HG02588 (cell line): ENCODE measurements at regions not wholly inside any gene's neighbourhood (a gene's known extent, or its start where the extent isn't known, plus 50 kb on each side); places are given as distances from the start of the nearest gene placed in this dataset.

Experiments used
- ATAC-seq: cut with Tn5 transposase; IDR thresholded peaks from one replicate; pipeline ENCODE4 v1.9.1; 2021; ENCODE audit warnings: mild to moderate bottlenecking, moderate library complexity; ENCODE audit not compliant: unreplicated experiment

GRCh38 chr12:87795555-87795954 lies 233.6 kb downstream of the C12orf50 start:
- ATAC-seq = no peak

DNA sequence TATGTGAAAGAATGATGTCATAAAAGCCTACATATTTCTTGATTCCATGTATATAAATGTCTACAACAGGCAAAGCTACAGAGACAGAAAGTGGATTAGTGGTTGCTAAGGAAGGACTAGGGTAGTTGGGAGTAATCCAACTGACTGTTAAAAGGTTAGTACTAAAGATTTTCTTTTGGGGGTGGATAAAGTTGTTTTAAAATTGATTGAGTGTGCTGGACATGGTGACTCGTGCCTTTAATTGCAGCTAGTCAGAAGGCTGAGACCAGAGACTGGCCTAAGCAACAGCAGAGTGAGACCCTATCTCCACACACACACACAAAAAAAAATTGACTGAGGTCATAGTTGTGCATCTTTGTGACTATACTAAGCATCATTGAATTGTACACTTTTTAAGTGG lies 234.3 kb downstream of the C12orf50 start:
- no peak for ATAC-seq

DNA sequence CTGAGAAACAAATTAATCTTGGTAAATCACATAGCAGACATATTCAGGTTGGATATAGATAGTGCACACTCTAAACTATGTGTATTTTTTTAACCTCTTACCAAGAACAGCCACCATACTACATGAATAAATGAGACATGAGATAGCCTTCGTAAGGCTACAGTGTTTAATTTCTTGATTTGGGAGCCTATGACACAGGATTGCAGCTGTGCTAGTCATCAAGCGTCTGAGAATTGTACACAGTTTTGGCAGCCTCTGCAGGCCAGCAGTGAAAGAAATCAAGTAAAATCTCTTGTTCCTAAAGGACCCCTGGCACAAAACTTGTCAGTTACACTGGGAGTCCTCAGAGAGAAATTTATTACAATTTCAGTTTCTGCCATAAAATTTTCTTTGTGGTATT lies 236.1 kb downstream of the C12orf50 start:
- ATAC-seq = no peak

GRCh38 chr12:87784350-87784749 lies 244.9 kb downstream of the C12orf50 start:
- ATAC-seq = no peak

DNA sequence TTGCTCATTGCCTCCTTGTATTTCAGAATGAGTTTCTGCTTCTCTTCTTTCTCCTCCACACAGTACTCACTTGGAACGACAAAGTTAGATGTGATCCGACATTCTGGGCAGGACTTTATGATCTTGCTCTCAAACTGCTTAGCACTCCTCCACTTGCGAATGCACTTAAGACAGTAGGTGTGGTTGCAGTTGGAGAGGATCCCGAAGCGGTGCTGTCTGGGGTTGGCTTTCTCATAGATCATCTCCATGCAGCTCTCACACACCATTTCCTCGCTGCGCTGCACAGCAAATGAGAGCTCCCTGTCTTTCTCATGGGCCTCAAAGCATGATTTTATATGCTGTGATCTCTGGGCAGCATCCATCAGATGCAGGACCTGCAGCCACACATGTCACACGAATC lies 245.7 kb downstream of the C12orf50 start:
- ATAC-seq = no peak

DNA sequence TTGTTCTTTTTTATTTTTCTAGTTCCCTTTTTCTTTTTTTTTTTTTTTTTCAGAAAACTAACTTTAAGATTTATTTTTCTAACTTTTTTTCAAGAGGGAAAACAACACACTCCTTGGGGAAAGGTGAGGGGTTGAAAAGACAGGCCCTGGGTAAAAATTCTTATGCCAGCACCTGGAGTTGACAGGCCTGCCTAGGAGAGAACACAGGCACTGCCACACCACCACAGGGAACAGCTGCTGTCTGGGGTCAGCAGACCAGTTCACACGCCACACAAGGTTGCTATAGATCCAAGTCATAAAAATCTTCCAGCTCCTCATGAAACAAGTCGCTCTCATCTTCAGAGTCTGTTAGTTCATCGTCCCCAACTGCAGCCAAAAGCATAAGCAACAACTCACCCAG lies 246.4 kb downstream of the C12orf50 start:
- ATAC-seq = no peak

GRCh38 chr12:87779858-87780498 lies 249.2 kb downstream of the C12orf50 start:
- ATAC-seq = no peak

GRCh38 chr12:87779016-87779415 lies 250.2 kb downstream of the C12orf50 start:
- no peak for ATAC-seq

DNA sequence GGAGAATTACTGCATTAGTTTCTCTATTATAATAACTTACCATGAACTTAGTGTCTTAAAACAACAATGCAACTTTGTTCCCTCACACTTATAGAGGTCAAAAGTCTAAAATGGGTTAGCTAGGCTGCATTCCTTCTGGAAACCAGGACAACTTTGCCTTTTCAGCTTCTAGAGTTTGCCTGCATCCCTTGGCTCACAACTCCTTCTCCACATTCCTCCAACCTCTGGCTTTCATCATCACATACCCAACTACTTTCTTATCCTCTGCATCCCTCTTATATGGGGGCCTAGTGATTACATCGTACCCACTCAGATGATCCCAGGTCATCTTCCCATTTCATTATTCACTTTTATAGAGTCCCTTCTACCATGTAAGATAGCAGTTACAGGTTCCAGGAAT lies 251.1 kb downstream of the C12orf50 start:
- ATAC-seq = no peak

DNA sequence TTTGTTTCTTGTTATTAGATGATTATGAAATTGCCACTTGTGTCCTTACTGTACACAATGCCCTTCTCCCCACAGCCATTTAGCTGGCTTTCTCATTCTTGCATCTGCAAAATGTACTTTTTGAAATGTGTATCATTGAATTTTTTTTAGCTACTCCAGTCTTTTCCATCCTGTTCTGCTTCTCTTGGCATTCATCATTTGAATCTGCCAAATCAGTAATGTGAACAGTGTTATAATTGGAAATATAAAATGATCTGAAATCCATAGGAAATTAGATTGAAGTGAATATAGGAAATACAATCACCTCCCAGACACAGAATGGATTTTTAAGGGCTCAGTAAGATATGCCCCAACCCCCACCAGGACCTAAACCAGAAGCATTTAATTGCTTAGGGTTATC lies 253.4 kb downstream of the C12orf50 start:
- ATAC-seq = no peak

GRCh38 chr12:87775051-87775450 lies 254.2 kb downstream of the C12orf50 start:
- ATAC-seq = no peak

DNA sequence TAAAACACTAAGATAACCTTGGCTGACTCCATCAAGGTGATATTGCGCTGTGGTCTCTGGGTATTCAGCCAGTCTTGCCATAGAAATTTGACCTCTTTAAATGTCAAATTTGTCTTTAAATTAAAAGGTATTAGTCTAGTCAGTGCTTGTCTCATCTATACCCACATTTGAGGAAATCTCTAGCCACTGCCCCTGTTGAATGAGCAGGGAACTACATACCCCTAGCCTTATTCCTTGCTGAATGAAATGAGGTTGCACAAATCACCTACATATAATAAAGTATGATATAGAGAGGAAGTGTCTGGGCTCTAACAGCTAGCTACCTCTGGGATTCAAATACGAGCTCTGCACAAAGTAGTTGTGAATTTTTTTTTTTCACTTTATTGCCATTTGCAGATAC lies 256.8 kb downstream of the C12orf50 start:
- no peak for ATAC-seq

DNA sequence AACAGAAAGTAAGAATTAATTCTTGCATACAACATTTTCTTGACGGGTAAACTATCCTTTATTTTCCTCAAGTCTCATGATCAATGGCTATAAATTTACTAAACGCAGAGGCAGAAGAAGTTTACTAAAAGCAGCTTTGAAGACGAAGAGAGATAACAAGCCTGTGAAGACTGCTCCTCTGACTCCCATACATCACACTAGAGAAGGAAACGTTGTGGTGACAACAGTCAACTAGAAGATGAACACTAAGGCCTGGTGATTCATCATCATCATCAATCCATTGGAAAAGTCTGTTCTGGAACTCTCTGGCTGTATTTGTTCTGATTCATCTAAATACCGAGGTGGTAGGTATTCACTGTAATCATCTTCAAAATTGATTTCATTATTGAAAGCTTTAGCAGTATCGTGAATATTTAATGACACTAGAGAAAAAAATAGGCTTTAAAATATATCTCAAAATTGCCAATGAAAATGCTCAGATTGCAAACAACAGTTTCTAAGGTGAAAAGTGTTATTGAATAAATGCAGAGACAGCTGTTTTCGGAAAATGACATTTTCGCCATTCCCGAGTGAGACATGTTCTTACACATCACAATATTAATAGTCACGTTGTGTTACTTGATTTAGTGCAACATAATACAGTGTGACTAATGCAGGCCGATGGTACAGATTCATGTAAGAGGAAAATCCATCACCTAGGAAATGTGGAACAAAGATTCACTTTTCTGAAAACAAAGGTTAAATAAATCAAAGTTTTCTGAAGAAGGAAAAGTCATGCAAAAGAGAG lies 260.5 kb downstream of the C12orf50 start:
- ATAC-seq = no peak

DNA sequence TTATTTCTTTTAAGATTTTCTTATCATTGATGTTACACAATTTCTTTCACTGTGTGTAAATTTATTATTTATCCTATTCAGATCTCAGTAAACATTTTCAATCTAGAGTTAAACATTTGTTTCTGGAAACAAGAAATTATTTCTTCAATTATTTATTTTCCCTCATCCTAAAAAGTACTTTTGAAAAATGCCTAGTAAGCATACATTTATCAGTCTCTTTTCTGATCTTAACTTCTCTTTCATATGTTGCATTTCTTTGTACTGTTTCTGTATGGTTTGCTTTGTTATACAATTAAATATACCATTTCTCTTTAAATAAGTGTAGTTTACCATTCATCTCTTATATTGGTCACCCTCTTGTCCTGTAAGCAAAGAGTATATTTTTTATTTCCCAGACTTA lies 263.2 kb downstream of the C12orf50 start:
- ATAC-seq = no peak

GRCh38 chr12:87760943-87761342 lies 268.3 kb downstream of the C12orf50 start:
- no peak for ATAC-seq

- ATAC-seq = no peak
These were observed 270.9 kb downstream of the C12orf50 start for GRCh38 chr12:87758271-87758670.

DNA sequence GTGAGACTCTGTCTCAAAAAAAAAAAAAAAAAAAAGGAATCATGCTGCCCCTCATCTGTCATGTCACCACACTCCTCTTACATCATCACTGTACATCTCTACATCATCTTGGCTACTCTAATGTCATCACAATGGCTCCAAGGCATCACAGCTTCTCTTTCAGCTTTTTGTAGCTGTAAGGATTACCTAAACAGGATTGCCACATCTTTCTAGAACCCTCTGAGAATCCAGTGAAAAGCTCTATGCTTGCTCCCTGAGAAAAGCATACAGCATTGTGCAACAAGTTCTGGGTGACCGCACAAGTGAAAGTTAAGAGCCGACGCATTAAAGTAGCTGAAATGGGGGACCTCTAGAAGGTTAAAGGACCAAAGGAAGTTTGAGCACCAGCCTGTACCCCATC lies 272.5 kb downstream of the C12orf50 start:
- no peak for ATAC-seq

DNA sequence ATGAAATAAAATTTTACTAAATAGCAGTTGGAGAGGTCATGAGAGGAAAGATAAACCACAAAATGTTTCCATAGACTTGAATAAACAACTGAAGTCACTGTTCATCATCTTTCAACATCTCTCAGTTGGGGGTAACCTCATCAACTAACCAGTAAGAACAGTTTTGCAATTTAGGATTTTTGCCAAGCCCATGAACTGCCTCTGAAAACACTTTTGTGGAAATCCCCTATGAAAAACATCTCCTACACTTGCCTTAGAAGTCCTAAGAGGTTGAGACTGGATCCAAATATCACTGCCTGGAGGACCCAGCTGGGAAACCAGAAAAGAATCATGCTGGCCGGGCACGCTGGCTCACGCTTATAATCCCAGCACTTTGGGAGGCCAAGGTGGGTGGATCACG lies 273.1 kb downstream of the C12orf50 start:
- ATAC-seq = no peak

- ATAC-seq = no peak
These were observed 300.1 kb downstream of the C12orf50 start for GRCh38 chr12:87728931-87729593.

- ATAC-seq = no peak
These were observed 308.2 kb downstream of the C12orf50 start for GRCh38 chr12:87720967-87721366.

DNA sequence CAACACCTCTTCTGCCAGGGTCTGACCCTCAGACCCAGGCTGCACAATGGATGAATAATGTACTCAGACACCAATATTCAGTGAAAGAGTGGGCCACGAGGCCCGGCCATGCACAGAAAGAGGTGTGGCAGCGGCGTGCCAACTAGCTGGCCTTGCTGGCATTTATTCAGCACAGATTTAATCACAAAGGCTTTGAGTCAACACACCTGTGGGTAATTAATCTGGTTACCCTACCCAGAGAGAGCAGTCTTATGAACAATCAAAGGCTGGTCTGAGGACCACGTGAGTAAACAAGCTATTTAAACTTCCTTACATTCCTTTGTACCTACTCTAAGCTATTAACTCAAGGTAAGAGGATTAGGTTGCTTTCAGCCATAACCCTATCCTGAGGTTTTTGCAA lies 324.8 kb downstream of the C12orf50 start:
- no peak for ATAC-seq

GRCh38 chr12:87690236-87690810 lies 338.9 kb downstream of the C12orf50 start:
- ATAC-seq = no peak
